Glutamatergic neuron (in vitro differentiated cells): ENCODE measurements at regions not wholly inside any gene's neighbourhood (a gene's known extent, or its start where the extent isn't known, plus 50 kb on each side); places are given as distances from the start of the nearest gene placed in this dataset.
A peak's percentile ranks its signal among the peaks of the same experiment; 100 is the strongest.
"Not testable (repeated sequence)": the region's sequence is repeated elsewhere in the genome, so short reads cannot be mapped to it uniquely, and the experiment has no call there.

ENCODE experiments used
- DNase-seq: peaks from one replicate; pipeline ENCODE4 v3.0.0; 2022
- H3K27ac Mint-ChIP-seq: one replicate; pipeline ENCODE4 v1.8.0; 2020; ENCODE audit warnings: mild to moderate bottlenecking, mixed read lengths, inconsistent platforms; ENCODE audit not compliant: unreplicated experiment
- H3K27me3 Mint-ChIP-seq: one replicate; pipeline ENCODE4 v1.8.0; 2020; ENCODE audit warnings: mild to moderate bottlenecking, moderate library complexity, mixed read lengths, inconsistent platforms; ENCODE audit not compliant: unreplicated experiment
- H3K36me3 Mint-ChIP-seq: one replicate; pipeline ENCODE4 v1.8.0; 2020; ENCODE audit warnings: mild to moderate bottlenecking, mixed read lengths, inconsistent platforms; ENCODE audit not compliant: unreplicated experiment
- H3K4me1 Mint-ChIP-seq: one replicate; pipeline ENCODE4 v1.8.0; 2020; ENCODE audit warnings: mild to moderate bottlenecking, low read depth, mixed read lengths, inconsistent platforms; ENCODE audit not compliant: unreplicated experiment
- H3K4me3 Mint-ChIP-seq: one replicate; pipeline ENCODE4 v1.8.0; 2020; ENCODE audit warnings: mild to moderate bottlenecking, mixed read lengths, inconsistent platforms; ENCODE audit not compliant: unreplicated experiment
- H3K9me3 Mint-ChIP-seq: one replicate; pipeline ENCODE4 v1.8.0; 2020; ENCODE audit warnings: mild to moderate bottlenecking, moderate library complexity, mixed read lengths, inconsistent platforms; ENCODE audit not compliant: unreplicated experiment
- TF ChIP-seq, protein P1 (sequence below): fragments of 200-600 bp; sonication (generic); IDR thresholded peaks from one replicate; pipeline ENCODE4 v1.5.0; 2021; ENCODE audit not compliant: partially characterized antibody, unreplicated experiment

DNA sequence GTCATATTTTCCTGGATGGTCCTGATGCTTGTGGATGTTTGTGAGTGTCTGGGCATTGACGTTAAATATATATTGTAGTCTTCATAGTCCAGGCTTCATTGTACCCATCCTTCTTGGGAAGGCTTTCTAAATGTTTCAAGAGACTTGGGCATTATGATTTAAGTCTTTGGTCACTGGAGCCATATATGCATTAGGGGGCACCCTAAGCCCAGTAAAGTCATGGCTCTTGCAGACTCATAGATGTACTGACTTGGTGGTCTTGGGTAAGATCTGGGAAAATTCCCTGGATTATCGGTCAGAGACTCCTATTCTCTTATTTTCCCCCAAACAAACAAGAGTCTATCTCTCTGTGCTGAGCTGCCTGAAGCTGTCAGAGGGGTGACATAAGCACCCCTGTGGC lies 271.1 kb downstream of the TRIM36 start:
- Mint-ChIP-seq H3K27me3 (no peaks in the 10 kb centered on the region), H3K27ac (no peak overlapping the region), H3K4me1 (no peaks in the 10 kb centered on the region), H3K9me3 (no peaks in the 10 kb centered on the region), H3K4me3 (no peak overlapping the region), H3K36me3 (no peaks in the 10 kb centered on the region)
- no peak for DNase-seq
- TF ChIP-seq, protein P1, sequence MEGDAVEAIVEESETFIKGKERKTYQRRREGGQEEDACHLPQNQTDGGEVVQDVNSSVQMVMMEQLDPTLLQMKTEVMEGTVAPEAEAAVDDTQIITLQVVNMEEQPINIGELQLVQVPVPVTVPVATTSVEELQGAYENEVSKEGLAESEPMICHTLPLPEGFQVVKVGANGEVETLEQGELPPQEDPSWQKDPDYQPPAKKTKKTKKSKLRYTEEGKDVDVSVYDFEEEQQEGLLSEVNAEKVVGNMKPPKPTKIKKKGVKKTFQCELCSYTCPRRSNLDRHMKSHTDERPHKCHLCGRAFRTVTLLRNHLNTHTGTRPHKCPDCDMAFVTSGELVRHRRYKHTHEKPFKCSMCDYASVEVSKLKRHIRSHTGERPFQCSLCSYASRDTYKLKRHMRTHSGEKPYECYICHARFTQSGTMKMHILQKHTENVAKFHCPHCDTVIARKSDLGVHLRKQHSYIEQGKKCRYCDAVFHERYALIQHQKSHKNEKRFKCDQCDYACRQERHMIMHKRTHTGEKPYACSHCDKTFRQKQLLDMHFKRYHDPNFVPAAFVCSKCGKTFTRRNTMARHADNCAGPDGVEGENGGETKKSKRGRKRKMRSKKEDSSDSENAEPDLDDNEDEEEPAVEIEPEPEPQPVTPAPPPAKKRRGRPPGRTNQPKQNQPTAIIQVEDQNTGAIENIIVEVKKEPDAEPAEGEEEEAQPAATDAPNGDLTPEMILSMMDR = no peak

- TF ChIP-seq, protein P1 = no peak
- DNase-seq = no peak
- Mint-ChIP-seq H3K4me1 (no peaks in the 10 kb centered on the region), H3K27ac (no peak overlapping the region), H3K27me3 (peaks cover 2% of the 10 kb centered on the region), H3K36me3 (no peaks in the 10 kb centered on the region), H3K9me3 (no peaks in the 10 kb centered on the region), H3K4me3 (no peak overlapping the region)
Observed at GRCh38 chr5:114883675-114884074, 286.0 kb downstream of the TRIM36 start.

- DNase-seq = no peak
- Mint-ChIP-seq H3K27me3 (peaks cover 2% of the 10 kb centered on the region), H3K27ac (peak overlapping the region; percentile 49), H3K9me3 (peaks cover 8% of the 10 kb centered on the region), H3K4me1 (peaks cover 21% of the 10 kb centered on the region), H3K4me3 (no peak overlapping the region), H3K36me3 (no peaks in the 10 kb centered on the region)
- TF ChIP-seq, protein P1 = no peak
Observed at GRCh38 chr5:114859438-114859735, 310.3 kb downstream of the TRIM36 start.

DNA sequence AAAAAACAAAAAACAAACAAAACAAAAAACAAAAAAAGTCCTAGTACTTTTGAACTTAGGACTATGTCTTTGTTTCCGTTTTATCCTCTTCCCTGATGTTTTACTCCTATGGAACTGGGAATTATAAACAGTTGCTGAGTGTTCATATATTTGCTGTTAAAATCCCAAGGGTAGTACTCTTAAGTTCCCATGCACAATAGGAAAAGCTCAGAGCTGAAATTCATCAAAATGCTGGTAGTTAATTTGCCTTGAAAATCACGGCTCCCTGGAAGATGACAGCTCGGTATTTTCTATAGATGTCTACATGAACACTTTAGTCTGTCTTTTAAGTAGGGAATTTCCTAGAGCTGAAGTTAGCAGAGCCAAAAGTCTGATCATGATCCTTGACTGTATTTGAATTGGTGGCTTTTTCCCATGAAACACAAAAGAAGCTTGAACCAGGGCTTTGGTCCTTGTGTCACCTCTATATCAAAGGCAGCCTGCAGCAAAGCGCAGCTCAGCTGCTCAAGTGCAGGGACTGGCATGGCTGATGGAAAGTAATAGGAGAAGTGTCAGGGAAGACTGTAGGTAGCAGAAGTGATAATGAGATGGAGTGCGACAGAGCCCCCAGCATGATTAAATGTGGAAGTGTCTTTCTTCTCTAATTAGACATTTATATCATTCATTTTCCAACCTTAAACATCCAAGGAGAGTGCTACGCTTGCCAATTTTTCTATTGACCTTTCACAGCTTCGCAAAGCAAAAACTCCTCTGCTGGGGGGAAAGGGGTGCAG lies 310.9 kb downstream of the TRIM36 start:
- peak overlapping the region; percentile 57 for H3K27ac Mint-ChIP-seq
- TF ChIP-seq, protein P1 = no peak
- no peak overlapping the region for H3K4me3 Mint-ChIP-seq
- H3K9me3 Mint-ChIP-seq = peaks cover 8% of the 10 kb centered on the region
- H3K27me3 Mint-ChIP-seq = peaks cover 2% of the 10 kb centered on the region
- peaks cover 21% of the 10 kb centered on the region for H3K4me1 Mint-ChIP-seq
- DNase-seq = no peak
- H3K36me3 Mint-ChIP-seq = no peaks in the 10 kb centered on the region

DNA sequence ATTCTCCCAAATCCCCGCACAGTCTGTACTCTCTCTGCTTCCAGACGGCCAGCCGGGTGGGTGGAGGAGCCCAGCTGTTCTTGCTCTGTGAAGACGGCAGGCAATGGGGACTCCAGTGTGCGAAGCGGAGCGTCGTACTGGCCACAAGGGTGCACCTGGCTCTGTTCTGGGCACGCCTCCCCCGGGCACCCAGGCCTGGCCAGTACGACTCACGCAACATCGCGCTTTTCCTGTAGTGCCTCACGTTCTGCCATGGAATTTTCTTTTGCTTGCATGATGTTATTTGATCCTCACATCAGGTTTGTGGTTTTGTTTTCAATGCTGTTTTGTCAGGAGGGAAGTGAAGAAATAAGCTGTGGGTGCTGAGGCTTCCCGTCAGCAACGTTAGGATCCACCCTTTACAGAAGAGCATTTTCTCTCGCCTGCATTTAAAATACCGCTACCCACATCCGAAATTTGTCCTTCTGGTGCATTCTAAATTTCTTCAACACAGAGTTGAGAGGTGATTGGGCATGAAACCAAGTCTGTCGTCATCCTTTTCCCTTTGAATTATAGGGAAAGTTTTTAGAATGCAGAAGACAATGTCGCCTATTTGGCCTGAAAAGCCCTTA lies 311.7 kb downstream of the TRIM36 start:
- H3K9me3 Mint-ChIP-seq = peaks cover 8% of the 10 kb centered on the region
- H3K27me3 Mint-ChIP-seq = peaks cover 2% of the 10 kb centered on the region
- H3K27ac Mint-ChIP-seq = peak overlapping the region; percentile 85
- peaks cover 21% of the 10 kb centered on the region for H3K4me1 Mint-ChIP-seq
- DNase-seq = peak; percentile 61
- H3K36me3 Mint-ChIP-seq = no peaks in the 10 kb centered on the region
- TF ChIP-seq, protein P1 = no peak
- peak overlapping the region; percentile 62 for H3K4me3 Mint-ChIP-seq

GRCh38 chr5:114844711-114845110 lies 325.0 kb downstream of the TRIM36 start:
- not testable (repeated sequence) for H3K27me3 Mint-ChIP-seq, H3K4me1 Mint-ChIP-seq, DNase-seq, H3K27ac Mint-ChIP-seq, H3K9me3 Mint-ChIP-seq, H3K4me3 Mint-ChIP-seq, H3K36me3 Mint-ChIP-seq
